HCT116 (cell line): ENCODE measurements at regions not wholly inside any gene's neighbourhood (a gene's known extent, or its start where the extent isn't known, plus 50 kb on each side); places are given as distances from the start of the nearest gene placed in this dataset.

Source experiments
- ATAC-seq: fragments of 200-7000 bp; cut with Tn5 transposase; 2 replicates; pipeline ENCODE4 v1.9.1; 2020; ENCODE audit warnings: mild to moderate bottlenecking, moderate library complexity
- BruUV-seq: library from RNA; stranded (reverse); fragments of 400-500 nt; replicated peaks from 2 replicates; lab custom pipeline; 2021; lab: Mats Ljungman, UMichigan
- CTCF ChIA-PET: fragments of 300-600 bp; sonication (Branson Sonifier 250); formaldehyde crosslinking; loops from one replicate; lab custom pipeline; 2021; ENCODE audit warnings: antibody characterized with exemption; lab: Charles Lee
- POLR2A ChIA-PET: fragments of 300-600, 350-600 bp; sonication (Branson Sonifier 250); formaldehyde crosslinking; loops from one replicate; lab custom pipeline; 2021; ENCODE audit warnings: antibody characterized with exemption; lab: Charles Lee
- RAD21 ChIA-PET, 2 experiments: fragments of 300-600 bp; sonication (Branson Sonifier 250); formaldehyde crosslinking; loops; one replicate each; lab custom pipeline; 2023; ENCODE audit warnings: low total read pairs in 2 of 2; ENCODE audit not compliant: uncharacterized antibody in 2 of 2, unreplicated experiment in 2 of 2, low non-redundant PET in 1 of 2; lab: Charles Lee
- DNase-seq: peaks from one replicate; pipeline ENCODE4 v3.0.0-alpha.2; 2010; ENCODE audit warnings: low read depth, low spot score
- H2AFZ ChIP-seq: fragments of 200-600 bp; shearing (Covaris generic), sonication (generic); 2 replicates; pipeline ENCODE4 v1.6.1; 2017; ENCODE audit warnings: low read depth, mixed run types, mixed read lengths, antibody characterized with exemption, low read length; ENCODE audit not compliant: poor library complexity, severe bottlenecking
- H3K27ac ChIP-seq: 2 replicates; pipeline ENCODE4 v1.5.1; 2012; ENCODE audit warnings: low read depth, low read length
- H3K27me3 ChIP-seq: fragments of 200-600 bp; sonication (generic); 2 replicates; pipeline ENCODE4 v1.6.1; 2016; ENCODE audit warnings: mixed run types, low read length, mixed read lengths; ENCODE audit not compliant: insufficient read depth
- H3K36me3 ChIP-seq, 2 experiments: fragments of 200-500 bp in 1 of 2; fragments of 200-600 bp in 1 of 2; sonication (Bioruptor generic) in 1 of 2; sonication (generic) in 1 of 2; 2 replicates each; pipeline versions ENCODE4 v1.5.1 to v1.6.1; 2014 to 2016; ENCODE audit warnings: low read length in 2 of 2, inconsistent platforms in 1 of 2, mixed read lengths in 1 of 2, mixed run types in 1 of 2; ENCODE audit not compliant: insufficient read depth in 2 of 2, control insufficient read depth in 1 of 2
- H3K4me1 ChIP-seq, 2 experiments: fragments of 200-600 bp in 1 of 2; sonication (generic) in 1 of 2; 2 replicates each; pipeline versions ENCODE4 v1.5.1 to v1.6.1; 2012 to 2017; ENCODE audit warnings: low read length in 2 of 2, inconsistent platforms in 1 of 2, mild to moderate bottlenecking in 1 of 2, mixed read lengths in 1 of 2, mixed run types in 1 of 2, moderate library complexity in 1 of 2; ENCODE audit not compliant: insufficient read depth in 2 of 2, control insufficient read depth in 1 of 2
- H3K4me2 ChIP-seq: fragments of 200-600 bp; sonication (generic); 2 replicates; pipeline ENCODE4 v1.6.1; 2017; ENCODE audit warnings: mixed run types, low read length, mixed read lengths
- H3K4me3 ChIP-seq, 2 experiments: fragments of 200-600 bp in 1 of 2; sonication (generic) in 1 of 2; replicated peaks in 1 of 2; 2 replicates each; pipeline ENCODE4 v1.5.1; 2011 to 2016; ENCODE audit warnings: low read length in 2 of 2, control low read depth in 1 of 2, low read depth in 1 of 2, mild to moderate bottlenecking in 1 of 2, mixed read lengths in 1 of 2, mixed run types in 1 of 2
- H3K79me2 ChIP-seq: fragments of 200-600 bp; sonication (generic); 2 replicates; pipeline ENCODE4 v1.6.1; 2017; ENCODE audit warnings: mild to moderate bottlenecking, mixed run types, low read length, moderate library complexity, mixed read lengths; ENCODE audit not compliant: insufficient read depth
- H3K9ac ChIP-seq: fragments of 200-600 bp; sonication (generic); 2 replicates; pipeline ENCODE4 v1.6.1; 2016; ENCODE audit warnings: low read length, mixed read lengths
- H3K9me2 ChIP-seq: fragments of 200-600 bp; sonication (generic), shearing (Covaris generic); 2 replicates; pipeline ENCODE4 v1.6.1; 2017; ENCODE audit warnings: mixed run types, mild to moderate bottlenecking, moderate library complexity; ENCODE audit not compliant: insufficient read depth
- H3K9me3 ChIP-seq, 2 experiments: fragments of 200-500 bp in 1 of 2; fragments of 200-600 bp in 1 of 2; sonication (Bioruptor generic) in 1 of 2; sonication (generic) in 1 of 2; 2 replicates each; pipeline ENCODE4 v1.6.1; 2014 to 2017; ENCODE audit warnings: low read length in 2 of 2, mixed read lengths in 2 of 2, inconsistent platforms in 1 of 2, low read depth in 1 of 2, mild to moderate bottlenecking in 1 of 2, mixed run types in 1 of 2, moderate library complexity in 1 of 2; ENCODE audit not compliant: control insufficient read depth in 1 of 2, insufficient read depth in 1 of 2
- H4K20me1 ChIP-seq: fragments of 200-600 bp; sonication (generic), shearing (Covaris generic); 2 replicates; pipeline ENCODE4 v1.6.1; 2017; ENCODE audit warnings: mixed run types, mild to moderate bottlenecking, moderate library complexity; ENCODE audit not compliant: insufficient read depth
- EGR1 ChIP-seq: IDR thresholded peaks from 2 replicates; pipeline ENCODE4 v1.6.1; 2012; ENCODE audit warnings: low read depth
- ELF1 ChIP-seq: IDR thresholded peaks from 2 replicates; pipeline ENCODE4 v1.6.1; 2012; ENCODE audit warnings: low read depth, borderline replicate concordance
- POLR2A ChIP-seq: IDR thresholded peaks from 2 replicates; pipeline ENCODE4 v1.7.0; 2011; ENCODE audit warnings: borderline replicate concordance; ENCODE audit not compliant: insufficient read depth, insufficient read length; ENCODE audit errors: extremely low read depth
- RAD21 ChIP-seq: IDR thresholded peaks from 2 replicates; pipeline ENCODE4 v1.6.1; 2012; ENCODE audit warnings: low read depth, mild to moderate bottlenecking
- REST ChIP-seq: IDR thresholded peaks from 2 replicates; pipeline ENCODE4 v1.6.1; 2012; ENCODE audit warnings: low read depth
- SRF ChIP-seq: IDR thresholded peaks from 2 replicates; pipeline ENCODE4 v1.6.1; 2012; ENCODE audit warnings: low read depth
- intact Hi-C: fragments of 100-400 bp; cut with micrococcal nuclease; formaldehyde crosslinking; loops from 2 replicates; pipeline ENCODE4 v1.10.0; 2022

- H3K9ac ChIP-seq = peak overlapping the region; percentile 65
- no peaks in the 10 kb centered on the region for H3K36me3 ChIP-seq
- H3K4me1 ChIP-seq = peaks cover 10 to 36% of the 10 kb centered on the region in 2 experiments; a peak in 3 of 4 replicates
- peak overlapping the region; percentile 81 for H2AFZ ChIP-seq
- H3K4me2 ChIP-seq = peak overlapping the region; percentile 91
- H3K4me3 ChIP-seq = peak overlapping the region; percentile 65 to 66
- ATAC-seq (peak; percentile 56), DNase-seq (no peak)
- TF ChIP-seq POLR2A = no peak
- no peak for TF ChIP-seq RAD21
- TF ChIP-seq ELF1 = no peak
- TF ChIP-seq SRF = no peak
- TF ChIP-seq EGR1 = 0 out of 2 replicates have a peak, but pooled peaks have one; percentile 42
- no peak for TF ChIP-seq REST
- TF ChIP-seq, all 23 proteins: peak for 1
- H3K9me2 ChIP-seq = no peaks in the 10 kb centered on the region
- no peaks in the 10 kb centered on the region for H3K9me3 ChIP-seq
- peaks cover 2% of the 10 kb centered on the region; the same call in 1 of the 2 replicates for H3K27me3 ChIP-seq
- intact Hi-C loops = no loop called here
- ChIA-PET CTCF (interaction anchor here (1.3 kb wide), 1 partner anchor 82 kb away, joined by 4 read pairs; no protein-coding TSS in a partner anchor), POLR2A (no interaction called here), RAD21 (no interaction called here)
- H3K79me2 ChIP-seq = peaks cover 3% of the 10 kb centered on the region; the same call in 1 of the 2 replicates
- BruUV-seq = no TSS peak
- H3K27ac ChIP-seq = no peak overlapping the region; the same call in 1 of the 2 replicates
- no peaks in the 10 kb centered on the region for H4K20me1 ChIP-seq
Observed at GRCh38 chr12:107320033-107320928, 226.9 kb upstream of the CRY1 start.
